Esophagus mucosa (tissue), 1 donor: ENCODE measurements at regions not wholly inside any gene's neighbourhood (a gene's known extent, or its start where the extent isn't known, plus 50 kb on each side); places are given as distances from the start of the nearest gene placed in this dataset.
"Not testable (repeated sequence)": the region's sequence is repeated elsewhere in the genome, so short reads cannot be mapped to it uniquely, and the experiment has no call there.

Experiments
- ATAC-seq: fragments of 200-7000 bp; cut with Tn5 transposase; one replicate; pipeline ENCODE4 v1.9.1; 2020
- donor health status: DM: yes; HTN: yes; CAD: no.

- ATAC-seq, result no peak
These were observed 1527.9 kb downstream of the BRD1 start for GRCh38 chr22:48299801-48300200.

GRCh38 chr22:48299124-48299523 is 1528.5 kb downstream of the BRD1 start:
- ATAC-seq, result no peak

GRCh38 chr22:48297296-48297695 is 1530.4 kb downstream of the BRD1 start:
- ATAC-seq, result no peak

- ATAC-seq, result not testable (repeated sequence)
These were observed 1527.5 kb downstream of the TBC1D22A start for GRCh38 chr22:48289954-48290353.

GRCh38 chr22:48288376-48288940 is 1526.0 kb downstream of the TBC1D22A start:
- ATAC-seq, result no peak

- no peak for ATAC-seq
These were observed 1524.6 kb downstream of the TBC1D22A start for GRCh38 chr22:48287031-48287430.

- no peak for ATAC-seq
These were observed 1522.2 kb downstream of the TBC1D22A start for GRCh38 chr22:48284671-48285070.

- ATAC-seq, result no peak
These were observed 1520.4 kb downstream of the TBC1D22A start for GRCh38 chr22:48282804-48283203.

GRCh38 chr22:48279461-48279756 is 1517.0 kb downstream of the TBC1D22A start:
- ATAC-seq, result no peak

GRCh38 chr22:48278620-48279460 is 1516.4 kb downstream of the TBC1D22A start:
- no peak for ATAC-seq

- no peak for ATAC-seq
These were observed 1515.6 kb downstream of the TBC1D22A start for GRCh38 chr22:48277868-48278581.

- ATAC-seq, result no peak
These were observed 1514.8 kb downstream of the TBC1D22A start for GRCh38 chr22:48276994-48277867.

GRCh38 chr22:48275412-48275811 is 1513.0 kb downstream of the TBC1D22A start:
- ATAC-seq, result no peak

GRCh38 chr22:48270731-48271130 is 1508.3 kb downstream of the TBC1D22A start:
- ATAC-seq, result no peak

- ATAC-seq, result no peak
These were observed 1506.5 kb downstream of the TBC1D22A start for GRCh38 chr22:48268771-48269552.

GRCh38 chr22:48268293-48268692 is 1505.8 kb downstream of the TBC1D22A start:
- no peak for ATAC-seq

GRCh38 chr22:48267681-48268080 is 1505.2 kb downstream of the TBC1D22A start:
- ATAC-seq, result no peak

- peak; percentile 14 for ATAC-seq
These were observed 1502.7 kb downstream of the TBC1D22A start for GRCh38 chr22:48265000-48265625.

GRCh38 chr22:48264586-48264985 is 1502.1 kb downstream of the TBC1D22A start:
- no peak for ATAC-seq

- ATAC-seq, result no peak
These were observed 1501.4 kb downstream of the TBC1D22A start for GRCh38 chr22:48263791-48264351.

GRCh38 chr22:48263431-48263765 is 1500.9 kb downstream of the TBC1D22A start:
- no peak for ATAC-seq
